GM12872 (cell line): ENCODE measurements at regions not wholly inside any gene's neighbourhood (a gene's known extent, or its start where the extent isn't known, plus 50 kb on each side); places are given as distances from the start of the nearest gene placed in this dataset.

ENCODE experiments used
- TF ChIP-seq, protein P1 (sequence below): IDR thresholded peaks from 3 replicates; pipeline ENCODE4 v1.5.1; 2011; ENCODE audit warnings: low read depth, mild to moderate bottlenecking, low read length, moderate library complexity; ENCODE audit not compliant: insufficient read depth

GRCh38 chr5:110909950-110910349 lies 161.6 kb upstream of the TSLP start:
- TF ChIP-seq, protein P1, sequence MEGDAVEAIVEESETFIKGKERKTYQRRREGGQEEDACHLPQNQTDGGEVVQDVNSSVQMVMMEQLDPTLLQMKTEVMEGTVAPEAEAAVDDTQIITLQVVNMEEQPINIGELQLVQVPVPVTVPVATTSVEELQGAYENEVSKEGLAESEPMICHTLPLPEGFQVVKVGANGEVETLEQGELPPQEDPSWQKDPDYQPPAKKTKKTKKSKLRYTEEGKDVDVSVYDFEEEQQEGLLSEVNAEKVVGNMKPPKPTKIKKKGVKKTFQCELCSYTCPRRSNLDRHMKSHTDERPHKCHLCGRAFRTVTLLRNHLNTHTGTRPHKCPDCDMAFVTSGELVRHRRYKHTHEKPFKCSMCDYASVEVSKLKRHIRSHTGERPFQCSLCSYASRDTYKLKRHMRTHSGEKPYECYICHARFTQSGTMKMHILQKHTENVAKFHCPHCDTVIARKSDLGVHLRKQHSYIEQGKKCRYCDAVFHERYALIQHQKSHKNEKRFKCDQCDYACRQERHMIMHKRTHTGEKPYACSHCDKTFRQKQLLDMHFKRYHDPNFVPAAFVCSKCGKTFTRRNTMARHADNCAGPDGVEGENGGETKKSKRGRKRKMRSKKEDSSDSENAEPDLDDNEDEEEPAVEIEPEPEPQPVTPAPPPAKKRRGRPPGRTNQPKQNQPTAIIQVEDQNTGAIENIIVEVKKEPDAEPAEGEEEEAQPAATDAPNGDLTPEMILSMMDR = no peak

- TF ChIP-seq, protein P1 = no peak
Measured at GRCh38 chr5:110913221-110913620, 158.3 kb upstream of the TSLP start.

DNA sequence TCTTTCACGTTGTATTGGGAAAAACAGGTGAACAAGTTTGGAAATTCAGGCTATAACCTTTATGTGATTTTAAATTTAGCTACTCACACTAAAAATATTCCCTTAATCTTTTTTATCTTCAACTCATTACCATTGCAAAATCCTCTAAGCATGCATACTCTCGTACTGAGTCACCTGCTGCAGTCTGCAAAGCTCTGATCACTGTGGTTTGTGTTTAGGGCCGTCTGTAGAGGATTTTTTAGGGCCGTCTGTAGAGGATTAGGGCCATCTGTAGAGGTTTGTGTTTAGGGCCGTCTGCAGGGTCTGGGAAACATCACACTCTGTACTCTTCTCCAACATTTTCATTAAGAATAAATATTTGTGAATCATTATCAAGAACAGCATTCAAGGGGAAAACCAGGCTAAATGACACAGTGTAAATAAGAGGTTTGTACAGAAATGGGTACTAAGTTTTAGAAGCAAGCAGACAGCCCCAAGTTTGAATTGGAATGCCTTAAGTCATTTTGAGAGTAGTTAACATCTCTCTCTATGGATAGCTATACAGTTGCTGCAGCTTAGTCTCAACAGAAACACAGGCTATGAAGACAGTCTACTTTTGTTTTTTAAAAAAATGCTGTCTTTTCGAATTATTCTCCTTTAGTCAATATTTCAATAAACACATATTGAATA lies 155.0 kb upstream of the TSLP start:
- TF ChIP-seq, protein P1 = no peak

DNA sequence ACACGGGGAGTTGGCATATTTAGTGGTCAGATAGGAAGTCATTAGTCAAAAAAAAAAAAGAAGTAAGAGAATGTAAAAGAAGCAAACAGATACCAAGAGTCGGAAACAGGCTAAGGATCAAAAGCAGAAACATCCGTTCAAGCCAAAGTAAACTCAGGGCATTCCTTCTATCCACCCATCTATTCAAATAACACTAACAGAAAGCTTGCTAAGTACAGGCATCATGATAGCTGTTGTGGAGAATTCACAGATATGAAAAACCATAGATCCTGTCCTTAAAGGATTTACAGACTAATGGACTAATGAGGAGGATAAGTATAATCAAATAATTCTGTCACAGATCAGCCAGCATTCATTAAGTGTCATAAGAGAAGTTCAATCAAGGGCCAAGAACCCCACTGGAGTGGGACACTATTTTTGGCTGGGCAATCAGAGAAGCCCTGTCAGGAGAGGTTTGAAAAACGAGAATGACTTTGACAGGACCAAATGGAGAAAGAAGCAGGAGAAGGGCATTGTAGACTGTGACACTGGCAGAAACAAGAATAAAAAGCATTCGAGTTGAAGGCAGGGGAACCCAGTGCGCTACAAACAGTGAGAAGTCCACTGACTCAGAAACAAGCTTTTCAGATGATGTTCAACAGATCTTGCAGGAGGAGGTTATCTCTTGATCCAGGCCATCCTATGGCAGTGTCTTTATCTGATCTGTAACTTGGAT lies 154.2 kb upstream of the TSLP start:
- TF ChIP-seq, protein P1 = no peak

DNA sequence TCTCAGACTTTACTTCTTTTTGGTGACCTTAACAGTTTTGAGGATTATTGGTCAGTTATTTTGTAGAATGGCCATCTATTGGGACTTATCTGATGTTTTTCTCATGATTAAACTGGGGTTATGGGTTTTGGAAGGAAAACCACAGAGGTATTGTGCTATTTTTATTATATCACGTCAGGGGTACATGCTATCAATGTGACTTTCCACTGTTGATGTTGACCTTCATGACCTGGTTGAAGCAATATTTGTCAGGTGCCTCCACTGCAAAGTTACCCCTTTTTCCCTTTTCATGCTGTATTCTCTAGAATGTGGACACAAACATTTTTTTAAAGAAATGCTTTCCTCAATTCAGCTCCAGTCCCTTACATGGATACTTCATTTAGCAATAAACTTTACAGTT lies 152.8 kb upstream of the TSLP start:
- TF ChIP-seq, protein P1 = no peak

DNA sequence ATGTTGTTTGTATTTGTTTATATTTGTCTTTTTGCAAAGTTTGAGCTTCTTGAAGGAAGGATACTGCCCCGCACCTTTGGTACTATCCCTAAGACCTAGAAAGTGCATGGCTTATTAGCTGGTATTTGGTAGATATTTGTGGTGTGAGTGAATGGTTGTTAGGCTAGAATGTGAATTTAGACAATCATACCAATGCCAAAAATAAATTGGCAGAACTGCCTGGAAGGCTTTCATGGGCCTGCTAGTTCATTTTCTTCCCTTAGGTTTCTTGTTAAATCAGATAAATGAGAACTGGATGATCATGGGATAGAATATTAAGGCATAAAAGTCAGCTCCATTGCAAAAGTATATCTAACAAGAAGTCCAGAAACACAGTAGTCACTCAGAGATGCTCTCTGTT lies 147.5 kb upstream of the TSLP start:
- TF ChIP-seq, protein P1 = no peak

- TF ChIP-seq, protein P1 = no peak
Measured at GRCh38 chr5:110925398-110925797, 146.1 kb upstream of the TSLP start.
